ENCODE measurements at regions not wholly inside any gene's neighbourhood (a gene's known extent, or its start where the extent isn't known, plus 50 kb on each side); places are given as distances from the start of the nearest gene placed in this dataset.

DNA sequence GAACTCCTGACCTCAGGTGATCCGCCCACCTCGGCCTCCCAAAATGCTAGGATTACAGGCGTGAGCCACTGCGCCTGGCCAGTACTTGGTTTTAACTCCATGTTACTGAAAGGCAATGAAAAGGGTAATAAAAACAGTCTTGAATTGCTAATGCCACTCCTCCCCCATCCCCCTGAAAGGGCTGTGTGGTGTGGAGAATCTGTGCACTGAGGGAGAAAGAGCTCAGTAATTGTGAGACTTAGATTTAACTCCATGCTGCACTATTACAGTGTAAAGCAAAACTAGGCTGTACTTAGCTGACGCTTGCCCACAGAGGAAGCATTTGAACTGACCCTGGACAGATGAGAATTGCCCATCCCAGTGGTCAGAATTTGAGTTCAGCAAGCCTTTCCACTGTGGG is 1662.4 kb upstream of the ACO1 start:
- Histone ChIP-seq H2BK15ac (ENCODE audit: low read length) (no peak overlapping the region), H3K23me2 (ENCODE audit: low read depth, low read length) (no peaks in the 10 kb centered on the region), H3K9me3 (ENCODE audit: insufficient read depth in 2 of 2, low read depth in 1 of 2, low read length in 1 of 2) (no peaks in the 10 kb centered on the region), H3K9ac (replicated peaks in 1 of 4; ENCODE audit: extremely low read depth in 1 of 4, low read depth in 3 of 4, low read length in 3 of 4) (no peak overlapping the region), H3K23ac (ENCODE audit: insufficient read length) (no peak overlapping the region), H2AFZ (ENCODE audit: low read length) (peak overlapping the region; percentile 90), H2AK5ac (ENCODE audit: low read depth, low read length) (no peak overlapping the region), H3K79me1 (ENCODE audit: low read depth, low read length) (no peaks in the 10 kb centered on the region), H3K14ac (ENCODE audit: insufficient read length) (no peak overlapping the region), H3K27ac (ENCODE audit: low read depth, low read length) (no peak overlapping the region), H4K20me1 (replicated peaks in 1 of 2; ENCODE audit: control insufficient read depth in 1 of 2, insufficient read depth in 2 of 2, low read length in 2 of 2) (no peaks in the 10 kb centered on the region), H4K5ac (ENCODE audit: insufficient read length, low read depth, low read length) (no peak overlapping the region), H3K56ac (replicated peaks; ENCODE audit: insufficient read length, low read depth, low read length) (no peak overlapping the region), H3K4me2 (ENCODE audit: insufficient read depth in 1 of 2, low read depth in 2 of 2, low read length in 2 of 2) (no peak overlapping the region), H3K79me2 (ENCODE audit: control insufficient read depth in 1 of 2, insufficient read depth in 2 of 2, low read length in 2 of 2) (no peaks in the 10 kb centered on the region), H3K27me3 (replicated peaks in 1 of 4; ENCODE audit: control insufficient read depth in 3 of 4, extremely low read depth in 1 of 4, insufficient read depth in 3 of 4, low read length in 3 of 4) (no peaks in the 10 kb centered on the region), H4K8ac (ENCODE audit: extremely low read depth, insufficient read depth, low read length) (no peak overlapping the region), H2BK20ac (ENCODE audit: low read length) (no peak overlapping the region), H2BK12ac (ENCODE audit: low read depth, low read length) (no peak overlapping the region), H3K36me3 (ENCODE audit: control insufficient read depth in 2 of 4, insufficient read depth in 4 of 4, low read length in 3 of 4) (no peaks in the 10 kb centered on the region), H3K18ac (ENCODE audit: extremely low read depth, low read length) (no peak overlapping the region), H3K4me1 (replicated peaks in 1 of 4; ENCODE audit: control insufficient read depth in 3 of 4, insufficient read depth in 4 of 4, low read length in 3 of 4) (peaks cover 0 to 5% (median 3%) of the 10 kb centered on the region in 4 experiments; a peak in 2 of 7 replicates), H4K91ac (replicated peaks; ENCODE audit: insufficient read length, low read length) (no peak overlapping the region), H2BK5ac (ENCODE audit: low read depth, low read length) (no peak overlapping the region), H2BK120ac (replicated peaks; ENCODE audit: low read depth, low read length) (no peak overlapping the region), H3K4ac (replicated peaks; ENCODE audit: insufficient read length, low read depth, low read length) (no peak overlapping the region), H3K4me3 (ENCODE audit: extremely low read depth in 1 of 4, insufficient read depth in 2 of 4, low read depth in 3 of 4, low read length in 4 of 4) (no peak overlapping the region)
- FAIRE-seq (no peak), DNase-seq (ENCODE audit: low read depth in 1 of 2, low spot score in 2 of 2) (no peak)
- POLR2A ChIA-PET (ENCODE audit: partially characterized antibody), result no interaction called here
- CTCF ChIA-PET (ENCODE audit: partially characterized antibody), result no interaction called here
- 83% methylated on average over 5 of the region's 5 CpGs; no CpG with 5 or more reads in 1 of the 2 experiments for WGBS, 2 experiments (ENCODE audit: extremely low coverage in 1 of 2, insufficient coverage in 1 of 2, insufficient read length in 1 of 2, insufficient replicate concordance in 2 of 2, low coverage in 1 of 2, low lambda C conversion rate in 2 of 2, missing lambda C conversion rate in 1 of 2)
- no peak for TF ChIP-seq SIN3A (conservative IDR thresholded peaks at IDR 0.05 in 1 of 2, IDR thresholded peaks at IDR 0.05 in 1 of 2; ENCODE audit: low read depth in 1 of 2, low read length in 2 of 2)
- no peak for TF ChIP-seq SIRT6 (IDR thresholded peaks at IDR 0.05; ENCODE audit: low read length)
- TF ChIP-seq CHD2 (IDR thresholded peaks at IDR 0.05; ENCODE audit: low read length), result no peak
- no peak for TF ChIP-seq CREB1 (IDR thresholded peaks at IDR 0.05)
- TF ChIP-seq HDAC2 (IDR thresholded peaks at IDR 0.05; ENCODE audit: borderline replicate concordance in 1 of 2, low read depth in 2 of 2, low read length in 2 of 2), result no peak
- TF ChIP-seq HDAC6 (IDR thresholded peaks at IDR 0.05; ENCODE audit: low read depth, low read length), result no peak
- TF ChIP-seq TAF1 (IDR thresholded peaks at IDR 0.05; ENCODE audit: low read depth, low read length), result no peak
- no peak for TF ChIP-seq CBX8 (IDR thresholded peaks at IDR 0.05; ENCODE audit: borderline replicate concordance, low read depth, low read length)
- TF ChIP-seq POLR2A (IDR thresholded peaks at IDR 0.05; ENCODE audit: control extremely low read depth in 1 of 2, low read depth in 2 of 2, low read length in 2 of 2), result no peak
- no peak for TF ChIP-seq BACH1 (IDR thresholded peaks at IDR 0.05; ENCODE audit: low read length)
- no peak for TF ChIP-seq EP300 (IDR thresholded peaks at IDR 0.05; ENCODE audit: borderline replicate concordance in 1 of 2, low read depth in 2 of 2, low read length in 2 of 2)
- TF ChIP-seq, protein P1, sequence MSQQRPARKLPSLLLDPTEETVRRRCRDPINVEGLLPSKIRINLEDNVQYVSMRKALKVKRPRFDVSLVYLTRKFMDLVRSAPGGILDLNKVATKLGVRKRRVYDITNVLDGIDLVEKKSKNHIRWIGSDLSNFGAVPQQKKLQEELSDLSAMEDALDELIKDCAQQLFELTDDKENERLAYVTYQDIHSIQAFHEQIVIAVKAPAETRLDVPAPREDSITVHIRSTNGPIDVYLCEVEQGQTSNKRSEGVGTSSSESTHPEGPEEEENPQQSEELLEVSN (IDR thresholded peaks at IDR 0.05), result no peak
- TF ChIP-seq RNF2 (IDR thresholded peaks at IDR 0.05; ENCODE audit: borderline replicate concordance, low read depth, low read length, missing control alignments, poor library complexity, severe bottlenecking), result no peak
- TF ChIP-seq EZH2 (IDR thresholded peaks at IDR 0.05; ENCODE audit: low read depth, low read length, severe bottlenecking), result no peak
